Keratinocyte (primary cell): ENCODE measurements at regions not wholly inside any gene's neighbourhood (a gene's known extent, or its start where the extent isn't known, plus 50 kb on each side); places are given as distances from the start of the nearest gene placed in this dataset.

ENCODE experiments used
- DNase-seq: peaks from one replicate; pipeline ENCODE4 v3.0.0-alpha.2; 2011; ENCODE audit warnings: low read depth, missing footprints, low spot score
- FAIRE-seq: peaks from 2 replicates; lab custom pipeline; 2011; peaks lifted over from hg19 to GRCh38; lab: Jason Lieb, UNC
- H2AFZ ChIP-seq: 2 replicates; pipeline ENCODE4 v1.6.0; 2012; ENCODE audit warnings: low read length, control low read depth, inconsistent platforms; ENCODE audit not compliant: control insufficient read depth
- H3K27ac ChIP-seq: 2 replicates; pipeline ENCODE4 v1.5.1; 2011; ENCODE audit warnings: low read length; ENCODE audit not compliant: control insufficient read depth, insufficient read depth
- H3K27me3 ChIP-seq: 3 replicates; pipeline ENCODE4 v1.6.0; 2011; ENCODE audit warnings: low read length; ENCODE audit not compliant: control insufficient read depth, insufficient read depth; ENCODE audit errors: extremely low read depth
- H3K36me3 ChIP-seq, 2 experiments: 2 replicates in 1 of 2; 3 replicates in 1 of 2; pipeline ENCODE4 v1.5.1; 2011; ENCODE audit warnings: low read length in 2 of 2, mild to moderate bottlenecking in 1 of 2; ENCODE audit not compliant: control insufficient read depth in 2 of 2, insufficient read depth in 2 of 2; ENCODE audit errors: extremely low read depth in 1 of 2
- H3K4me1 ChIP-seq: 3 replicates; pipeline ENCODE4 v1.5.1; 2011; ENCODE audit warnings: low read length; ENCODE audit not compliant: control insufficient read depth, insufficient read depth; ENCODE audit errors: extremely low read depth
- H3K4me2 ChIP-seq: 3 replicates; pipeline ENCODE4 v1.6.0; 2011; ENCODE audit warnings: low read depth, low read length; ENCODE audit not compliant: control insufficient read depth, insufficient read depth; ENCODE audit errors: extremely low read depth
- H3K4me3 ChIP-seq, 3 experiments: fragments of 200-600 bp in 1 of 3; sonication (generic) in 1 of 3; 2 replicates in 2 of 3; 3 replicates in 1 of 3; pipeline ENCODE4 v1.5.1; 2011 to 2016; ENCODE audit warnings: low read length in 3 of 3, mild to moderate bottlenecking in 3 of 3, control low read depth in 2 of 3, inconsistent platforms in 1 of 3, low read depth in 1 of 3, mixed read lengths in 1 of 3, mixed run types in 1 of 3, moderate library complexity in 1 of 3; ENCODE audit not compliant: control insufficient read depth in 2 of 3, insufficient read depth in 2 of 3; ENCODE audit errors: extremely low read depth in 1 of 3
- H3K79me2 ChIP-seq: 2 replicates; pipeline ENCODE4 v1.6.0; 2012; ENCODE audit warnings: low read length; ENCODE audit not compliant: control insufficient read depth, insufficient read depth
- H3K9ac ChIP-seq: 3 replicates; pipeline ENCODE4 v1.6.0; 2011; ENCODE audit warnings: low read length; ENCODE audit not compliant: control insufficient read depth, insufficient read depth; ENCODE audit errors: extremely low read depth
- H3K9me1 ChIP-seq: 3 replicates; pipeline ENCODE4 v1.6.0; 2011; ENCODE audit warnings: low read length; ENCODE audit not compliant: control insufficient read depth, insufficient read depth; ENCODE audit errors: extremely low read depth
- H3K9me3 ChIP-seq: 2 replicates; pipeline ENCODE4 v1.5.1; 2012; ENCODE audit warnings: low read depth, low read length; ENCODE audit not compliant: control insufficient read depth
- H4K20me1 ChIP-seq: 3 replicates; pipeline ENCODE4 v1.6.0; 2011; ENCODE audit warnings: low read length; ENCODE audit not compliant: control insufficient read depth, insufficient read depth; ENCODE audit errors: extremely low read depth
- EZH2 ChIP-seq: IDR thresholded peaks from one replicate; pipeline ENCODE4 v1.6.1; 2012; ENCODE audit warnings: inconsistent platforms, mild to moderate bottlenecking, low read length, moderate library complexity
- dilution Hi-C: fragments of 300-500 bp; cut with MboI; formaldehyde crosslinking; loops from one replicate; pipeline ENCODE4 v1.7.0; 2020; ENCODE audit warnings: low sequenced_read_pairs; ENCODE audit not compliant: extremely low pct_ligation_motif_present
- TF ChIP-seq, protein P1 (sequence below), 3 experiments: IDR thresholded peaks in 1 of 3; conservative IDR thresholded peaks in 1 of 3; optimal IDR thresholded peaks in 1 of 3; 2 replicates in 2 of 3; 3 replicates in 1 of 3; pipeline versions ENCODE3 to v1.5.1; 2011; ENCODE audit warnings: low read length in 3 of 3, mild to moderate bottlenecking in 3 of 3, moderate library complexity in 2 of 3, control low read depth in 1 of 3, inconsistent platforms in 1 of 3; ENCODE audit not compliant: insufficient read depth in 2 of 3; ENCODE audit errors: extremely low read depth in 1 of 3

DNA sequence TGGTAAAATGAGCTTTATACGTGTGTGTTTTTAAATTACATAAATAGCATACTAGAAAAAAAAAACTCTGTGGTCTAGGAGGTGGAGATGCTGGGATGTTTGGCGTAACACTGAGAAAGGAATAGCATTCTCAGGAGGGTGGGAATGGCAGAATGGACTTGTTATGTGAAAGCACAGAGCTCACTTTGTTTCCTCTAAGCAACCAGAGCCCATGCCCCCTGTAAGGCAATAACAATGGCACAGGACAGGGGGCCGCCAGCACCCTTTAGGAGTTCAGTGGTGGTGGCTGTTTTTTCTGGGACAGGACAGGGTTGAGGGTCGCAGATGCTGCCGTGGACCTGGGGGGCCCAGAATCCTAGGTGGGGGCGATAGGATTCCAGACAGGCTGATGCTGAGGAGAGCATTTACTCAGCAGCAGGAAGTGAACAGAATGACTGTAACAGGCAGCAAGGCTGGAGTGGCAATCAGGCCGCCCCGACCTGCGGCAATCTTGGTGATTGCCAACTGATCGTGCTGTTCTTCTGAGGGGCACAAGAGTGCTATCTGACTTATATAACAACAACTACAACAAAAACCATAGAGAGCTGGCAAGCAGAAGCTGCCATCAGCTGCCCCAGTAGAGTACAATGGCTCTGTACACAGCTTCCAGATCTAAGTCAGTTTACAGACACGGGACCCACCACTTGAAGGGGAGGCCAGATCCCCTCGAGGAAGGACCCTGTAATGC, 160.4 kb downstream of the UACA start:
- DNase-seq, result no peak
- H2AFZ ChIP-seq, result no peak overlapping the region
- no peaks in the 10 kb centered on the region for H3K4me1 ChIP-seq
- H3K9ac ChIP-seq, result no peak overlapping the region
- H3K79me2 ChIP-seq, result no peaks in the 10 kb centered on the region
- H3K36me3 ChIP-seq, result no peaks in the 10 kb centered on the region
- H3K9me3 ChIP-seq, result no peaks in the 10 kb centered on the region
- H3K4me2 ChIP-seq, result no peak overlapping the region
- dilution Hi-C loops, result no loop called here
- FAIRE-seq, result no peak
- peaks cover 44% of the 10 kb centered on the region for H3K27me3 ChIP-seq
- H4K20me1 ChIP-seq, result no peaks in the 10 kb centered on the region
- no peak for TF ChIP-seq EZH2
- TF ChIP-seq, protein P1, sequence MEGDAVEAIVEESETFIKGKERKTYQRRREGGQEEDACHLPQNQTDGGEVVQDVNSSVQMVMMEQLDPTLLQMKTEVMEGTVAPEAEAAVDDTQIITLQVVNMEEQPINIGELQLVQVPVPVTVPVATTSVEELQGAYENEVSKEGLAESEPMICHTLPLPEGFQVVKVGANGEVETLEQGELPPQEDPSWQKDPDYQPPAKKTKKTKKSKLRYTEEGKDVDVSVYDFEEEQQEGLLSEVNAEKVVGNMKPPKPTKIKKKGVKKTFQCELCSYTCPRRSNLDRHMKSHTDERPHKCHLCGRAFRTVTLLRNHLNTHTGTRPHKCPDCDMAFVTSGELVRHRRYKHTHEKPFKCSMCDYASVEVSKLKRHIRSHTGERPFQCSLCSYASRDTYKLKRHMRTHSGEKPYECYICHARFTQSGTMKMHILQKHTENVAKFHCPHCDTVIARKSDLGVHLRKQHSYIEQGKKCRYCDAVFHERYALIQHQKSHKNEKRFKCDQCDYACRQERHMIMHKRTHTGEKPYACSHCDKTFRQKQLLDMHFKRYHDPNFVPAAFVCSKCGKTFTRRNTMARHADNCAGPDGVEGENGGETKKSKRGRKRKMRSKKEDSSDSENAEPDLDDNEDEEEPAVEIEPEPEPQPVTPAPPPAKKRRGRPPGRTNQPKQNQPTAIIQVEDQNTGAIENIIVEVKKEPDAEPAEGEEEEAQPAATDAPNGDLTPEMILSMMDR (optimal IDR thresholded peaks at IDR 0.05 in 1 of 3, IDR thresholded peaks at IDR 0.05 in 1 of 3, conservative IDR thresholded peaks at IDR 0.05 in 1 of 3; ENCODE audit: extremely low read depth in 1 of 3, insufficient read depth in 2 of 3, low read length in 3 of 3), result no peak
- no peak overlapping the region for H3K27ac ChIP-seq
- no peak overlapping the region for H3K4me3 ChIP-seq
- no peaks in the 10 kb centered on the region for H3K9me1 ChIP-seq

DNA sequence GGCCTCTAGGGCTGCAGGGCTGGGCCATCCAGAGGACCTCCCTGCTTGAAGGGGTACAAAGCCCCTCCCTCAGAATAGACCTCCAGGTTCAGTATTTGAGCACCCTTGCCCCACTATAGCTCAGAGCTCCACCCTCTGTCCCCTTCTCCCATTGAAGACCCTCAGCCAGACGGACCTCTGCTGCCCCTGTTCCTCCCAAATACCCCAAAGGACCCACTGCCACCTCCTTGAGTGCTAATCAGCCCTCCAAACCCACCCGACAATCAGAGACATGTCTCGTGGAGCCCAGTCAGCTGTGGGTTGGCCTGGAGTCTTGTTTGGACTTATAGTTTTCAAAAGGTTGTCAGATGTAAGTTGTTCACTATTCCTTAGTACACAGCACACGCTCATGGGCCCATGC, 161.1 kb downstream of the UACA start:
- Histone ChIP-seq H3K4me3 (no peak overlapping the region), H3K27me3 (peaks cover 38% of the 10 kb centered on the region), H3K4me1 (peaks cover under 1% of the 10 kb centered on the region), H3K9me1 (no peaks in the 10 kb centered on the region), H3K9ac (no peak overlapping the region), H3K36me3 (no peaks in the 10 kb centered on the region), H3K9me3 (no peaks in the 10 kb centered on the region), H3K79me2 (no peaks in the 10 kb centered on the region), H4K20me1 (no peaks in the 10 kb centered on the region), H2AFZ (no peak overlapping the region), H3K27ac (no peak overlapping the region), H3K4me2 (no peak overlapping the region)
- dilution Hi-C loops, result no loop called here
- DNase-seq, result no peak
- FAIRE-seq, result no peak
- no peak for TF ChIP-seq EZH2
- TF ChIP-seq, protein P1 (optimal IDR thresholded peaks at IDR 0.05 in 1 of 3, IDR thresholded peaks at IDR 0.05 in 1 of 3, conservative IDR thresholded peaks at IDR 0.05 in 1 of 3; ENCODE audit: extremely low read depth in 1 of 3, insufficient read depth in 2 of 3, low read length in 3 of 3), result no peak
